ENCODE measurements at regions not wholly inside any gene's neighbourhood (a gene's known extent, or its start where the extent isn't known, plus 50 kb on each side); places are given as distances from the start of the nearest gene placed in this dataset.

GRCh38 chr2:234841321-234842015 is 110.3 kb upstream of the SH3BP4 start:
- no peak for TF ChIP-seq RAD21 (IDR thresholded peaks at IDR 0.05; ENCODE audit: low read depth)
- TF ChIP-seq REST (IDR thresholded peaks at IDR 0.05; ENCODE audit: low read depth), result no peak
- no peak for TF ChIP-seq TAF1 (IDR thresholded peaks at IDR 0.05; ENCODE audit: low read depth)
- no peak for TF ChIP-seq EP300 (IDR thresholded peaks at IDR 0.05; ENCODE audit: borderline replicate concordance)
- no peak for TF ChIP-seq MAX (IDR thresholded peaks at IDR 0.05)
